ENCODE measurements at regions not wholly inside any gene's neighbourhood (a gene's known extent, or its start where the extent isn't known, plus 50 kb on each side); places are given as distances from the start of the nearest gene placed in this dataset.
"Not testable (repeated sequence)": the region's sequence is repeated elsewhere in the genome, so short reads cannot be mapped to it uniquely, and the experiment has no call there.

DNA sequence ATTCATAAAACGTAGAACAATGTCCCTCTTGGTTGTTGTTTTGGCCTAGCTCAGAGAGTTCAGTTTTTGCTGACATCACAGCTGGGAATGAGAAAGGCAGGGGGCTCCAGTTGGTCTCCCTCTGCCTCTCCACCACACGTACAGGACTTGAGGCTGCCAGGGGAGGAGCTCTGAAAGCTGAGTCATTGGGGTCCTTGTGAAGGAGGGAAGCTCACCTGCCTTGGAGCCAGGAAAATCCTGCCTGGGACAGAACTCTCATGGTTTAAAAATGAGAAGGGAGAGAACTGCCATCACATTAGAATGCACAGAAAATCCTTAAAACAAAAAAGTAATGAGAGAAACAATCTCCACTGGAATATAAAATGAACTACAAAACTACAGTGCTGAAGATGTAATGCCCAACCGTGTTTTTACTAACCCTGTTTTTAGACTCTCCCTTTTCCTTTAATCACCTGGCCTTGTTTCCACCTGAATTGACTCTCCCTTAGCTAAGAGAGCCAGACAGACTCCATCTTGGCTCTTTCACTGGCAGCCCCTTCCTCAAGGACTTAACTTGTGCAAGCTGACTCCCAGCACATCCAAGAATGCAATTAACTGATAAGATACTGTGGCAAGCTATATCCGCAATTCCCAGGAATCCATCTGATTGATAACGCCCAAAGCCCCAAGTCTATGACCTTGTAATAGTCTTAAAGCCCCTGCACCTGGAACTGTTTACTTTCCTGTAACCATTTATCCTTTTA lies 58.6 kb upstream of the TARP start:
- H4K8ac ChIP-seq (replicated peaks; ENCODE audit: insufficient read length, low read depth, low read length); H3K9me3 Mint-ChIP-seq; H3K18ac ChIP-seq (ENCODE audit: insufficient read length, low read depth, low read length); H3K4me2 ChIP-seq (ENCODE audit: insufficient read depth, insufficient read length, low read length); H4K91ac ChIP-seq (ENCODE audit: insufficient read length, low read depth, low read length); H3K23me2 ChIP-seq (ENCODE audit: insufficient read length, low read depth, low read length, poor library complexity, severe bottlenecking); H3K56ac ChIP-seq (ENCODE audit: insufficient read length, low read depth, low read length); H3T11ph ChIP-seq (ENCODE audit: low read length); H2AK5ac ChIP-seq (ENCODE audit: insufficient read length, low read length); H3K23ac ChIP-seq (ENCODE audit: insufficient read length, low read depth, low read length); H2BK5ac ChIP-seq (ENCODE audit: insufficient read length, low read length); H3K79me2 ChIP-seq (ENCODE audit: insufficient read depth, low read length); H3K36me3 Mint-ChIP-seq (ENCODE audit: insufficient read depth in 1 of 3, low read depth in 3 of 3); H2BK12ac ChIP-seq (ENCODE audit: insufficient read length, low read depth, low read length); H3K9me3 ChIP-seq (ENCODE audit: control insufficient read depth, low read depth, low read length); H4K20me1 ChIP-seq (ENCODE audit: control insufficient read depth, insufficient read depth, insufficient read length); H3K27me3 Mint-ChIP-seq (ENCODE audit: low read depth); H3K14ac ChIP-seq (ENCODE audit: insufficient read depth, low read length); H3K4me1 ChIP-seq (ENCODE audit: insufficient read depth, low read length); H2BK20ac ChIP-seq (ENCODE audit: low read depth, low read length, poor library complexity, severe bottlenecking); H3K79me1 ChIP-seq (ENCODE audit: insufficient read depth, low read depth, low read length, poor library complexity, severe bottlenecking); H2BK15ac ChIP-seq (ENCODE audit: low read depth, low read length); H3K27me3 ChIP-seq (ENCODE audit: insufficient read depth, low read length); H4K5ac ChIP-seq (ENCODE audit: insufficient read length, low read depth, low read length); H3K9ac ChIP-seq (ENCODE audit: extremely low read depth, insufficient read length, low read length); H3K4ac ChIP-seq (ENCODE audit: low read depth, low read length); H2BK120ac ChIP-seq (ENCODE audit: low read depth, low read length, poor library complexity, severe bottlenecking): not testable (repeated sequence)
- H2AFZ ChIP-seq (ENCODE audit: low read length): peak overlapping the region; percentile 59
- H3K4me1 Mint-ChIP-seq: peaks cover 38 to 41% of the 10 kb centered on the region in 2 experiments
- peak overlapping the region; percentile 48 for H3K27ac ChIP-seq (ENCODE audit: insufficient read length, low read depth, low read length)
- H3K27ac Mint-ChIP-seq: peak overlapping the region; percentile 87 to 97 (median 96); a peak in 6 of 7 replicates
- peak overlapping the region in 1 of 2 experiments; percentile 43; a peak in 1 of 5 replicates for H3K4me3 Mint-ChIP-seq
- peak; percentile 77 for DNase-seq
- WGBS (ENCODE audit: extremely low coverage, insufficient read length, low lambda C conversion rate): no CpG with 5 or more reads among the region's 5 CpGs

Data from H9 (cell line).